ENCODE measurements at regions not wholly inside any gene's neighbourhood (a gene's known extent, or its start where the extent isn't known, plus 50 kb on each side); places are given as distances from the start of the nearest gene placed in this dataset.

GRCh38 chr10:131660427-131660826, 240.4 kb upstream of the PPP2R2D start:
- no peak for DNase-seq (ENCODE audit: low read depth)

GRCh38 chr10:131662851-131663250, 238.0 kb upstream of the PPP2R2D start:
- DNase-seq (ENCODE audit: low read depth): no peak

GRCh38 chr10:131663351-131663750, 237.5 kb upstream of the PPP2R2D start:
- no peak for DNase-seq (ENCODE audit: low read depth)

- DNase-seq (ENCODE audit: low read depth): no peak
These were observed 234.7 kb upstream of the PPP2R2D start for GRCh38 chr10:131666091-131666490.

- no peak for DNase-seq (ENCODE audit: low read depth)
These were observed 233.8 kb upstream of the PPP2R2D start for GRCh38 chr10:131667047-131667446.

GRCh38 chr10:131667561-131667960, 233.2 kb upstream of the PPP2R2D start:
- no peak for DNase-seq (ENCODE audit: low read depth)

GRCh38 chr10:131668903-131669302, 231.9 kb upstream of the PPP2R2D start:
- no peak for DNase-seq (ENCODE audit: low read depth)

GRCh38 chr10:131669838-131670237, 231.0 kb upstream of the PPP2R2D start:
- DNase-seq (ENCODE audit: low read depth): no peak

GRCh38 chr10:131670341-131670740, 230.5 kb upstream of the PPP2R2D start:
- no peak for DNase-seq (ENCODE audit: low read depth)

- no peak for DNase-seq (ENCODE audit: low read depth)
These were observed 227.4 kb upstream of the PPP2R2D start for GRCh38 chr10:131673396-131673795.

- DNase-seq (ENCODE audit: low read depth): no peak
These were observed 226.7 kb upstream of the PPP2R2D start for GRCh38 chr10:131674130-131674529.

- DNase-seq (ENCODE audit: low read depth): no peak
These were observed 225.7 kb upstream of the PPP2R2D start for GRCh38 chr10:131675104-131675503.

- no peak for DNase-seq (ENCODE audit: low read depth)
These were observed 224.6 kb upstream of the PPP2R2D start for GRCh38 chr10:131676046-131676799.

- DNase-seq (ENCODE audit: low read depth): no peak
These were observed 223.9 kb upstream of the PPP2R2D start for GRCh38 chr10:131676800-131677421.

GRCh38 chr10:131677671-131678070, 223.1 kb upstream of the PPP2R2D start:
- DNase-seq (ENCODE audit: low read depth): no peak

- DNase-seq (ENCODE audit: low read depth): no peak
These were observed 222.6 kb upstream of the PPP2R2D start for GRCh38 chr10:131678171-131678570.

GRCh38 chr10:131678613-131679012, 222.2 kb upstream of the PPP2R2D start:
- DNase-seq (ENCODE audit: low read depth): no peak

GRCh38 chr10:131679926-131680325, 220.9 kb upstream of the PPP2R2D start:
- no peak for DNase-seq (ENCODE audit: low read depth)

GRCh38 chr10:131681122-131681521, 219.7 kb upstream of the PPP2R2D start:
- no peak for DNase-seq (ENCODE audit: low read depth)

GRCh38 chr10:131681656-131682055, 219.2 kb upstream of the PPP2R2D start:
- no peak for DNase-seq (ENCODE audit: low read depth)

- no peak for DNase-seq (ENCODE audit: low read depth)
These were observed 218.4 kb upstream of the PPP2R2D start for GRCh38 chr10:131682271-131682962.

- no peak for DNase-seq (ENCODE audit: low read depth)
These were observed 217.4 kb upstream of the PPP2R2D start for GRCh38 chr10:131683281-131683861.
